Liver (tissue), 8 donors: ENCODE measurements at regions not wholly inside any gene's neighbourhood (a gene's known extent, or its start where the extent isn't known, plus 50 kb on each side); places are given as distances from the start of the nearest gene placed in this dataset.

ENCODE experiments used
- DNase-seq: peaks from one replicate; pipeline ENCODE4 v3.0.0-alpha.2; 2017; ENCODE audit warnings: low spot score
- H3K27ac ChIP-seq, 2 donors: one replicate each; pipeline ENCODE4 v1.7.0; 2013; ENCODE audit warnings: inconsistent platforms in 2 of 2, low read length in 2 of 2, control low read depth in 1 of 2, low read depth in 1 of 2, mild to moderate bottlenecking in 1 of 2
- H3K27me3 ChIP-seq, 4 donors: one replicate each; pipeline versions ENCODE4 v1.6.1 to v1.7.0; 2013; ENCODE audit warnings: low read length in 3 of 4, inconsistent platforms in 1 of 4, mild to moderate bottlenecking in 1 of 4, moderate library complexity in 1 of 4; ENCODE audit not compliant: control insufficient read depth in 4 of 4, insufficient read depth in 4 of 4
- H3K36me3 ChIP-seq, 4 donors: one replicate each; pipeline versions ENCODE4 v1.6.1 to v1.7.0; 2013; ENCODE audit warnings: low read length in 3 of 4, mild to moderate bottlenecking in 3 of 4, low read depth in 1 of 4, moderate library complexity in 1 of 4; ENCODE audit not compliant: control insufficient read depth in 4 of 4, insufficient read depth in 3 of 4
- H3K4me1 ChIP-seq, 4 donors: one replicate each; pipeline versions ENCODE4 v1.6.1 to v1.7.0; 2013; ENCODE audit warnings: low read length in 3 of 4, mild to moderate bottlenecking in 3 of 4, moderate library complexity in 1 of 4; ENCODE audit not compliant: control insufficient read depth in 4 of 4, insufficient read depth in 4 of 4
- H3K4me3 ChIP-seq, 3 donors: one replicate each; pipeline versions ENCODE4 v1.6.1 to v1.7.0; 2013; ENCODE audit warnings: low read length in 3 of 3, control low read depth in 1 of 3, low read depth in 1 of 3, mild to moderate bottlenecking in 1 of 3
- H3K9ac ChIP-seq, 2 donors: one replicate each; pipeline ENCODE4 v1.7.0; 2013; ENCODE audit warnings: low read length in 2 of 2, mild to moderate bottlenecking in 2 of 2, moderate library complexity in 2 of 2, control low read depth in 1 of 2, low read depth in 1 of 2
- H3K9me3 ChIP-seq, 4 donors: one replicate each; pipeline versions ENCODE4 v1.6.1 to v1.7.0; 2013; ENCODE audit warnings: low read length in 3 of 4; ENCODE audit not compliant: control insufficient read depth in 4 of 4
- FOXA1 ChIP-seq: IDR thresholded peaks from 2 replicates; pipeline ENCODE4 v1.6.1; 2016; ENCODE audit warnings: antibody characterized with exemption
- FOXA2 ChIP-seq: IDR thresholded peaks from 2 replicates; pipeline ENCODE4 v1.6.1; 2016; ENCODE audit warnings: antibody characterized with exemption
- GABPA ChIP-seq, 2 donors: IDR thresholded peaks in 1 of 2; conservative IDR thresholded peaks in 1 of 2; 2 replicates each; pipeline ENCODE4 v1.6.1; 2016; ENCODE audit warnings: antibody characterized with exemption in 2 of 2, mild to moderate bottlenecking in 1 of 2, moderate library complexity in 1 of 2
- HNF4A ChIP-seq, 2 donors: conservative IDR thresholded peaks; 2 replicates each; pipeline ENCODE4 v1.6.1; 2016; ENCODE audit warnings: antibody characterized with exemption in 2 of 2, mild to moderate bottlenecking in 2 of 2
- HNF4G ChIP-seq: IDR thresholded peaks from 2 replicates; pipeline ENCODE4 v1.6.1; 2016; ENCODE audit warnings: antibody characterized with exemption
- JUND ChIP-seq, 2 donors: IDR thresholded peaks; 2 replicates each; pipeline ENCODE4 v1.6.1; 2016; ENCODE audit warnings: antibody characterized with exemption in 2 of 2
- NR2F2 ChIP-seq: IDR thresholded peaks from 2 replicates; pipeline ENCODE4 v1.6.1; 2016; ENCODE audit warnings: antibody characterized with exemption
- RXRA ChIP-seq, 2 donors: IDR thresholded peaks; 2 replicates each; pipeline ENCODE4 v1.6.1; 2017 to 2018; ENCODE audit warnings: antibody characterized with exemption in 2 of 2, mild to moderate bottlenecking in 1 of 2
- SP1 ChIP-seq: IDR thresholded peaks from 2 replicates; pipeline ENCODE4 v1.6.1; 2018; ENCODE audit warnings: antibody characterized with exemption, mild to moderate bottlenecking
- TAF1 ChIP-seq: conservative IDR thresholded peaks from 2 replicates; pipeline ENCODE4 v1.6.1; 2016; ENCODE audit warnings: antibody characterized with exemption, mild to moderate bottlenecking
- YY1 ChIP-seq: IDR thresholded peaks from 2 replicates; pipeline ENCODE4 v1.6.1; 2016; ENCODE audit warnings: antibody characterized with exemption, mild to moderate bottlenecking
- WGBS: extraction: QIAGEN DNeasy Blood & Tissue Kit; methylation state at CpG from one replicate; pipeline ENCODE4 v1.1.7; 2013; 5-methylcytosine and 5-hydroxymethylcytosine counted together
- TF ChIP-seq, protein P1 (sequence below): IDR thresholded peaks from 2 replicates; pipeline ENCODE4 v1.6.1; 2016; ENCODE audit warnings: antibody characterized with exemption, mild to moderate bottlenecking
- TF ChIP-seq, protein P2 (sequence below): fragments of 150-350 bp; IDR thresholded peaks from 2 replicates; pipeline ENCODE4 v1.5.1; 2017; ENCODE audit warnings: improper control_type of control experiment, low read depth, low read length; ENCODE audit not compliant: missing input control
- TF ChIP-seq, protein P3 (sequence below): IDR thresholded peaks from 2 replicates; pipeline ENCODE4 v1.6.1; 2016; ENCODE audit warnings: antibody characterized with exemption
- TF ChIP-seq, protein P4 (sequence below): IDR thresholded peaks from 2 replicates; pipeline ENCODE4 v1.6.1; 2016; ENCODE audit warnings: antibody characterized with exemption
- donor health status: healthy.
- donor health status: healthy.
- donor health status: healthy.
- donor health status: healthy.
- donor health status: healthy.

DNA sequence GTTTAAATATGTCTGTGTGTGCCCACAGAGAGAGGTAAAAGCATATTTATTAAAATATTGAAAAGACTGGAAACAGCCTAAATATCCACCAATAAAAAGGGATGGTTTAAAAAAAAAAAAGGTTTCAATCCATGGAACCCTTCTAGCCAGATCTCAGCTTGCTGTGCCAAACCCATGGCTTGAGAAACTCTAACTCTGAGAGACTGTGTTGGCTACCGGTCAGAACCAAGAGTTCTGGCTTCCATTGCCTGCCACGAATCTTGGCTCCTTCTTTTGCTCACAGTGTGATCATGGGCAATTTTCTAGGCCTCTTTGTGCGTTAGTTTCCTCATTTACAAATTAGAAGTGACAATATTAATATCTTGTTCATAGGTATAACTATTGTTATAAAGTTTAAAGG is 201.3 kb upstream of the IRX3 start:
- H3K36me3 ChIP-seq = no peaks in the 10 kb centered on the region
- H3K27ac ChIP-seq = no peak overlapping the region
- TF ChIP-seq, protein P1, sequence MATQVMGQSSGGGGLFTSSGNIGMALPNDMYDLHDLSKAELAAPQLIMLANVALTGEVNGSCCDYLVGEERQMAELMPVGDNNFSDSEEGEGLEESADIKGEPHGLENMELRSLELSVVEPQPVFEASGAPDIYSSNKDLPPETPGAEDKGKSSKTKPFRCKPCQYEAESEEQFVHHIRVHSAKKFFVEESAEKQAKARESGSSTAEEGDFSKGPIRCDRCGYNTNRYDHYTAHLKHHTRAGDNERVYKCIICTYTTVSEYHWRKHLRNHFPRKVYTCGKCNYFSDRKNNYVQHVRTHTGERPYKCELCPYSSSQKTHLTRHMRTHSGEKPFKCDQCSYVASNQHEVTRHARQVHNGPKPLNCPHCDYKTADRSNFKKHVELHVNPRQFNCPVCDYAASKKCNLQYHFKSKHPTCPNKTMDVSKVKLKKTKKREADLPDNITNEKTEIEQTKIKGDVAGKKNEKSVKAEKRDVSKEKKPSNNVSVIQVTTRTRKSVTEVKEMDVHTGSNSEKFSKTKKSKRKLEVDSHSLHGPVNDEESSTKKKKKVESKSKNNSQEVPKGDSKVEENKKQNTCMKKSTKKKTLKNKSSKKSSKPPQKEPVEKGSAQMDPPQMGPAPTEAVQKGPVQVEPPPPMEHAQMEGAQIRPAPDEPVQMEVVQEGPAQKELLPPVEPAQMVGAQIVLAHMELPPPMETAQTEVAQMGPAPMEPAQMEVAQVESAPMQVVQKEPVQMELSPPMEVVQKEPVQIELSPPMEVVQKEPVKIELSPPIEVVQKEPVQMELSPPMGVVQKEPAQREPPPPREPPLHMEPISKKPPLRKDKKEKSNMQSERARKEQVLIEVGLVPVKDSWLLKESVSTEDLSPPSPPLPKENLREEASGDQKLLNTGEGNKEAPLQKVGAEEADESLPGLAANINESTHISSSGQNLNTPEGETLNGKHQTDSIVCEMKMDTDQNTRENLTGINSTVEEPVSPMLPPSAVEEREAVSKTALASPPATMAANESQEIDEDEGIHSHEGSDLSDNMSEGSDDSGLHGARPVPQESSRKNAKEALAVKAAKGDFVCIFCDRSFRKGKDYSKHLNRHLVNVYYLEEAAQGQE = no peak
- TF ChIP-seq NR2F2 = no peak
- no peak for TF ChIP-seq JUND (IDR thresholded peaks at IDR 0.05)
- no peak for TF ChIP-seq SP1
- TF ChIP-seq, protein P2, sequence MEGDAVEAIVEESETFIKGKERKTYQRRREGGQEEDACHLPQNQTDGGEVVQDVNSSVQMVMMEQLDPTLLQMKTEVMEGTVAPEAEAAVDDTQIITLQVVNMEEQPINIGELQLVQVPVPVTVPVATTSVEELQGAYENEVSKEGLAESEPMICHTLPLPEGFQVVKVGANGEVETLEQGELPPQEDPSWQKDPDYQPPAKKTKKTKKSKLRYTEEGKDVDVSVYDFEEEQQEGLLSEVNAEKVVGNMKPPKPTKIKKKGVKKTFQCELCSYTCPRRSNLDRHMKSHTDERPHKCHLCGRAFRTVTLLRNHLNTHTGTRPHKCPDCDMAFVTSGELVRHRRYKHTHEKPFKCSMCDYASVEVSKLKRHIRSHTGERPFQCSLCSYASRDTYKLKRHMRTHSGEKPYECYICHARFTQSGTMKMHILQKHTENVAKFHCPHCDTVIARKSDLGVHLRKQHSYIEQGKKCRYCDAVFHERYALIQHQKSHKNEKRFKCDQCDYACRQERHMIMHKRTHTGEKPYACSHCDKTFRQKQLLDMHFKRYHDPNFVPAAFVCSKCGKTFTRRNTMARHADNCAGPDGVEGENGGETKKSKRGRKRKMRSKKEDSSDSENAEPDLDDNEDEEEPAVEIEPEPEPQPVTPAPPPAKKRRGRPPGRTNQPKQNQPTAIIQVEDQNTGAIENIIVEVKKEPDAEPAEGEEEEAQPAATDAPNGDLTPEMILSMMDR = no peak
- TF ChIP-seq HNF4G = no peak
- TF ChIP-seq RXRA (IDR thresholded peaks at IDR 0.05) = no peak
- no peak for TF ChIP-seq TAF1
- TF ChIP-seq YY1 = no peak
- H3K27me3 ChIP-seq = no peaks in the 10 kb centered on the region
- no peaks in the 10 kb centered on the region for H3K4me1 ChIP-seq
- DNase-seq = no peak
- 82% methylated on average over 3 of the region's 3 CpGs for WGBS
- no peak overlapping the region for H3K9ac ChIP-seq
- no peak overlapping the region for H3K4me3 ChIP-seq
- no peaks in the 10 kb centered on the region for H3K9me3 ChIP-seq

DNA sequence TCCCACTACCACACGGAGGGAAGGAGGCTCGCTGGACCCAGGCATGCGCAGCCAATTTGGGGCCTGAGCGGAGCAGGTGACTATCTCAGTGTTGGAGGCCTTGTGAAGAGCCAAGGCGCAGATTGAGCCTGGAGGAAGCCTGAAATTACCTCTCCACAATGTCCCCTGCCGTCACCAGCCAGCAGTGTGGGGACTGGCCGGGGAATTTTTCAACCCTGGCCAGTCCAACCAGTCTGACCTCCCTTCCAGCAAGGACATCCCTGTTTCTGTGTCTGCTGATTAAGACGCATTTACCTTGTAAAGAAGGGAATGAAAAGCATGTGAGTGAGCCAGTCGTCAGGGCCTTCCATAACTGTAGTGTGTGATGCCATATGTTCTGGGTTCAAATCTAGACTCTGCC is 198.1 kb upstream of the IRX3 start:
- Histone ChIP-seq H3K4me1 (no peaks in the 10 kb centered on the region), H3K4me3 (no peak overlapping the region), H3K9ac (no peak overlapping the region), H3K27ac (no peak overlapping the region), H3K9me3 (no peaks in the 10 kb centered on the region), H3K36me3 (no peaks in the 10 kb centered on the region), H3K27me3 (no peaks in the 10 kb centered on the region)
- no peak for DNase-seq
- no peak for TF ChIP-seq HNF4A (conservative IDR thresholded peaks at IDR 0.05)
- no peak for TF ChIP-seq FOXA2
- no peak for TF ChIP-seq GABPA (IDR thresholded peaks at IDR 0.05 in 1 of 2, conservative IDR thresholded peaks at IDR 0.05 in 1 of 2)
- TF ChIP-seq NR2F2 = no peak
- no peak for TF ChIP-seq SP1
- no peak for TF ChIP-seq FOXA1
- WGBS = 92% methylated on average over 9 of the region's 9 CpGs

DNA sequence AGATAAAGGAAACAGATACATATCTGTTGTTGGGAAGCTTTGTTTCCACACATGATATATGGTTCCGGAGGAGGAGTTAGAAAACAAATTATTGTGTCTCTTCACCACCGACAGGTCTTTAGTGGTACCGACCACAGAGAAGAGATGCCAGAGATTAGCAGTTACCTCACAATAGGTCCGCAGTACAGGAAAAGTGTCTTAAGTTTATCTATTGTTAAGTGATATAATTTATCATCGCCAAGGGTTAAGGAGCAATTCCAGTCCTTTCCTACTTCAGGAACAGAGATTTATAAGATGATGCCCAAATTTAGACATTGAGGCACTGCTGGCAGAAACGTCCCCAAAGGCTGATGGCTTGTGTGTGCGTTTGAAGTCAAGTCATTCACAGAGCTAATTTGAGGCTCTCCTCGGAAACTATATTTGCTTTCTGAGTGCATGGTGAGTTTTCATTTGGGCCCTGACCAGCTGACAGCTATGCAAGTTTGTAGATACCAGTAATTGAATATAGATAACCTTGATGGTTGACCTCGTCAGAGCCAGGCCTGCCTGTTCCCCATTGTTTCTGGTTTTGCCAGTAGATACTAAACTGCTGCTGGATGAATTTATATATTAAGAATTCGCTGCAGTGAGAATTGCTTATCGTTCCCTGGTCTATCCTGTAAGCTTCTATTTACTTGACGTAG is 196.4 kb upstream of the IRX3 start:
- no peaks in the 10 kb centered on the region for H3K27me3 ChIP-seq
- no peak for DNase-seq
- 68% methylated on average over 12 of the region's 12 CpGs for WGBS
- H3K4me1 ChIP-seq = no peaks in the 10 kb centered on the region
- H3K9me3 ChIP-seq = no peaks in the 10 kb centered on the region
- no peak overlapping the region for H3K27ac ChIP-seq
- H3K36me3 ChIP-seq = no peaks in the 10 kb centered on the region
- no peak overlapping the region for H3K4me3 ChIP-seq
- H3K9ac ChIP-seq = no peak overlapping the region
- TF ChIP-seq JUND (IDR thresholded peaks at IDR 0.05) (no peak), NR2F2 (no peak), HNF4A (conservative IDR thresholded peaks at IDR 0.05) (no peak), YY1 (no peak)
- TF ChIP-seq, protein P1 = no peak
- TF ChIP-seq, protein P3, sequence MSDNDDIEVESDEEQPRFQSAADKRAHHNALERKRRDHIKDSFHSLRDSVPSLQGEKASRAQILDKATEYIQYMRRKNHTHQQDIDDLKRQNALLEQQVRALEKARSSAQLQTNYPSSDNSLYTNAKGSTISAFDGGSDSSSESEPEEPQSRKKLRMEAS = no peak
- TF ChIP-seq, protein P4, sequence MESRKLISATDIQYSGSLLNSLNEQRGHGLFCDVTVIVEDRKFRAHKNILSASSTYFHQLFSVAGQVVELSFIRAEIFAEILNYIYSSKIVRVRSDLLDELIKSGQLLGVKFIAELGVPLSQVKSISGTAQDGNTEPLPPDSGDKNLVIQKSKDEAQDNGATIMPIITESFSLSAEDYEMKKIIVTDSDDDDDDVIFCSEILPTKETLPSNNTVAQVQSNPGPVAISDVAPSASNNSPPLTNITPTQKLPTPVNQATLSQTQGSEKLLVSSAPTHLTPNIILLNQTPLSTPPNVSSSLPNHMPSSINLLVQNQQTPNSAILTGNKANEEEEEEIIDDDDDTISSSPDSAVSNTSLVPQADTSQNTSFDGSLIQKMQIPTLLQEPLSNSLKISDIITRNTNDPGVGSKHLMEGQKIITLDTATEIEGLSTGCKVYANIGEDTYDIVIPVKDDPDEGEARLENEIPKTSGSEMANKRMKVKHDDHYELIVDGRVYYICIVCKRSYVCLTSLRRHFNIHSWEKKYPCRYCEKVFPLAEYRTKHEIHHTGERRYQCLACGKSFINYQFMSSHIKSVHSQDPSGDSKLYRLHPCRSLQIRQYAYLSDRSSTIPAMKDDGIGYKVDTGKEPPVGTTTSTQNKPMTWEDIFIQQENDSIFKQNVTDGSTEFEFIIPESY = no peak
